ENCODE measurements at regions not wholly inside any gene's neighbourhood (a gene's known extent, or its start where the extent isn't known, plus 50 kb on each side); places are given as distances from the start of the nearest gene placed in this dataset.
"Not testable (repeated sequence)": the region's sequence is repeated elsewhere in the genome, so short reads cannot be mapped to it uniquely, and the experiment has no call there.

DNA sequence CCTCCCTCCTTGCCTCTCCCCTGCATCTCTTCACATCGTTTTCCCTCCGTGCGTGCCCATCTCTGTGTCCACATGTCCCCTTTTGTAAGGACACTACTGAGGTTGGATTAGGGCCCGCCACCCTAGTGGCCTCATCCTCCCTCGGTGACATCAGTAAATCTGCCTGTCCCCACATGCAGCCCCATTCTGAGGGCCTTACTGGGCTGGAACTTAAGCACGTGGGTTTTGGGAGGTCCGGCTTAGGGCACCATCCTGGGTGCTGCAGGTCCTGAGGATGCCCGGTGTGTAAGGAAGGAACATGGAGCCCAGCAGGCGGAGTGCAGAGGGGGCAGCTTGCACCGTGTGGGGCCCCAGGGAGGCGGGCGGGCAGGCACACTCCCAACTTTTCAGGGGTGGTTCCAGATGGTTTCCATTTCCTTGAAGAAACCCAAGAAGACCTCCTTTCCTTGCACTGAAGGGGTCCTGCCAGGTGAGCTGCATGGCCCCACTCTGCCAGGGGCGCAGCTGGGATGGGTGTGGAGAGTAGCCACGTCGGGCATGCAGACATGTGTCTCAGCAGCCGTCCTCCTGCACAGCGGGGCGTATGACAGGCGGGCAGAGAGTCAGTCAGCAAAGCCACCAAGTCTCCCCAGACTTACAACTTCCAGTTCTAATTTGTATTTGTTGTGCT, 329.9 kb downstream of the QKI start:
- DNase-seq: no peak

DNA sequence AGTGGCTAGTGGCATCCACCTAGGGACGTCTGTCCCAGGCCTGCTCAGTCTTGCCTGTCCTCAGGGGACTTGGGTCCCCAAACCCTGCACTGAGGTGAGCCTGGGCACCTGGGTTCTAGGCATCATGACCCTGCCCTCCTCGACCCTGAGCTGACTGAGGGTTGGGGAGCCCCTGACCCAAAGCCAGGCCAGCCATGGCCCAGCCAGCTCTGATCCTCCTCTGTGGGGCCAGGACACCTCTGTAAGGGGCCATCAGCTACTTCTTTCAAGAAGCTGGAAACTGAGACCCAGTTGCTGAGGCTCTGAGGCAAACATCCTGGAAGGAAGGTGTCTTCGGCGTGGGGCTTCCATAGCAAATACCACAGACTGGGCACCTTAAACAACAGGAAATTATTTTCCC, 329.3 kb downstream of the QKI start:
- DNase-seq: no peak

DNA sequence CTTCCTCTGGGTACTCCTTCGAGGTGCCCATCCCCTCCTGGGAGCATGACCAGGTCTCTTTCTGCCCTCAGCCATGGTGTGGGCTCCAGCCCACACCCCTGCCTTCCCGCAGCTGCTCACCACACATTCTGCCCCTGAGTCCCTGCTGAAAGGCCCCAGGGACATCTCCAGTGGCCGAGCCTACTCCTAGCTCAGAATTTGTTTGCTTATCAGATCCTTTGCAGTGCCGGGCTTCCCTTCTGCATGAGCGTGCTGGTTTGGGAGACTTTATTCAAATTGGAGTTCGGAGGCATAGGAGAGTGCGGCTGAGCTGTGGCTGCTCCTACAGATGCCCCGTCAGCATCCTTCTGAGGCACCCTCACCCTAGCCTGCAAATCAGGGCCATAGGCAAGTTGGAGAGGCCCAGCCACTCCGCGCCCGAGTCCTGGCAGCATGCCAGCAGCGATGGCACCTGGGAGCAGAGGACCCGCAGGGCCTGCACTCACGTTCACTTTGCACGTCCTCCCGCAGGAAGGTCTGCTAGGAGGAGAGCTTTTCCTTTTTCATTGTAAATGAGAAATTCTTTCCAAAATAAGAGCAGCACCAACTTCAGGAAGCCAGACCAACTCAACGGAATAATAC, 327.3 kb downstream of the QKI start:
- DNase-seq: no peak

DNA sequence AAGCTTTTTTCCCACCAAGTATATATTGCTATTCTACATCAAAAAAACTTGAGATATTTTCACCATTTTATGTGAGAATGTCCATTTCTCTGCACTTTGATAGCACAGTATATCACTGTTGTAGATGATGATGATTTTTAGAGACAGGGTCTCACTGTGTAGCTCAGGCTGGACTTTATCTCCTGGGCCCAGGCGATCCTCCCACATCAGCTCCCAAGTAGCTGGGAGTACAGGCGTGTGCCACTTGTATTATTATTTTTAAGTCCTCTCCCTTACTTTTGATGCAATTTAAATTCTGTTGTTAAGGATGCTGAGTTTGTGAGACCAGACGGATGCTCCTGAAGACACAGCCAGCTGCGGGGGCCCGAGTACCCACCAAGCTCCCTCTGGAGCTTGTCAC, 326.8 kb downstream of the QKI start:
- DNase-seq: no peak

DNA sequence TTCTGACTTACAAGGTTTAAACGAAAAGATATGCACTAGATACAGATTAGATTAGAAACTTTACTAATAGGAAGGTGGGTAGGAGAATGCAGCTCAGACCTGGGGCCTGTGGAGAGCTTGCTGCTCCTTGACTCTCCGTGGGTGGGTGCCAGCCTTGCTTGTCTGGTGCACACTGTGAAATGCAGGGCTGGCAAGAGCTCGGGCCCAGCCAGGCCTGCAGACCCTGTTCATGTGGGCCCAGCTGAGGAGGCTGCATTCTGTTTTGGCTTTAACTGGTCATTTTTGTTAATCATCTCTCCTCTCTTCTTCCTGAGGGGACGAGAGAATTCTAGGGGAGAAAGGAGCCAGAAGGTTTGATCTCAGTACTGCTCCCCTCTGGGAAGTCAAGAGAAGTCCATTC, 325.4 kb downstream of the QKI start:
- no peak for DNase-seq

DNA sequence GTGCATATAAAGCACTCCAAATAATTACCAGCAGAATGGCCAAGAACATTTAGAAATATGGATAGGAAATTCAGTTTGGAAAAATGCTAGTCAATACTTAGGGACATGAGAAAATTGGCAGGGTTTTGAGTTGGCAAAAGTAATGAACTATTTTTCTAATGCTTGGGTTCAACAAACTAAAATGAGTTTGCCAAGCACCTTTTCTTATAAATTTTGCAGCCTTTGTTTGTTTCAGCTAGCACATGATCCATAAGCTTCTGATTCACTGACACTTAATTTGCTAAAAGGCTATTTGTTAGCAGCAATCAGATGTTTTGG, 324.8 kb downstream of the QKI start:
- DNase-seq: no peak

DNA sequence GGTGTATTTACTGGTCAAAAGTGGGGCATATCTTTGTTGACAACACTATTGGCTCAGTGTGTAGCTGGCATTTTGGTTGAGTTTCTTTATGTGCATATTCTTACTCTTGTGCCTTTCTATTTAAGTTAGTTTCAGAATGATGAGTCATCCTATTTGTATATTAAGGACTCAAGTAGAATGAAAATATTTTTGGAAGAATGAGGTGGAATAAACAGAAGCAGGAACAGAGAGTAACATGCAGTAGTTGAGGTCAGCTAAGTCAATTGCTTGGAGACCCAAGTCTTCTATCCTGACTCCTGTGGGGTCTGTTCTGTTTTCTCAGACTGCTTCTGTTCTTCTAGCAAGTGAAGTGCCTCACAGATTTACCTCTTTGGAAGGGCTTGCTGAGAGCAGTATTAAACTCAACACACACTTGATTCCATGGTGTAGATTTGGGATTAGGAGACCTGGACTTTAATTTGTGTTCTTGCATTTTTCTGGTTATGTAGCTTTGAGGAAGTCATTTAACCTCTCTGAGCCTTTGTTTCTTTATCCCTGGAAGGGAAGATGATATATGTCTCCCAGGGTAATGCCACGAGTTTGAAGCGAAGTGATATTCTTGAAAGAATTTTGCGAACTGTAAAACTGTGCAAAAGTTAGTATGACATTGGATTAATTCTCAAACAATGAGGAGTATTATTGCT, 324.3 kb downstream of the QKI start:
- DNase-seq: no peak

DNA sequence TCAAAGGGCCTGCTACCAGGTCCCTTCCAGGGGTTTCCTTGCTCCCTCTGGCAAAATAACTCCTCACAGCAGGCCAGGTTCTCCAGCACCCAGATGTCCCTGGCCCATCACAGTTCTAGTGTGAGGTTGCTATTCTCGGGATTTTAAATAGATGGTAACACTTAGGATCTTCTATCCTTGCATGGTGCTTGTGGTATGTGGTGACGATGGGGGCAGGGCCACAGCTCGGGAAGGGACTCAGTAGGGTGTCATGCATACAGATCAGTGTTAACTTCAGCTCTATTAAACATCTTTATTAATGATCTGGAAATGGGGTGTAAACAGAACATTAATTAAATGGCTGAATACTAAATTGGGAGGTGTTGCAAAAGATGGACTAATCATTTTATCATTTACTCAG, 323.8 kb downstream of the QKI start:
- no peak for DNase-seq

DNA sequence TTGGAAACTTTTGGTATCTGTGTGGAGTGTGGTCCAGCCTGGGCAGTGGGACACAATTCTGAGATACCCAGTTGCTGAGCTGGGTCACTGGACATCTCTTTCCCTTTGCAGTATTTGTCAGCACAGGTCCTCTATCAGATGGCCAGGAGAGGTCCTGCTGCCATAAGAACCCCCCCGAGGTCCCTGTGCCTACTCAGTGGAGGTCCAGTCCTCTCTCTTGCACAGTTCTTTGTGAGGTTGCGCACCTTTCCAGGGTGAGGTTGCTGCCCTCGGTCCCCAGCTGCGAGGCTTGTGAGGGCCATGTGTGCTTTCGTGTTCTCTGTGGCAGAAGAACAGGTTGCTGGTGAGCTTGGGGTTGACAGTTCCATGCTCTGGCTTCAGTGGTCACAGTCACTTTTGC, 320.6 kb downstream of the QKI start:
- DNase-seq: no peak

DNA sequence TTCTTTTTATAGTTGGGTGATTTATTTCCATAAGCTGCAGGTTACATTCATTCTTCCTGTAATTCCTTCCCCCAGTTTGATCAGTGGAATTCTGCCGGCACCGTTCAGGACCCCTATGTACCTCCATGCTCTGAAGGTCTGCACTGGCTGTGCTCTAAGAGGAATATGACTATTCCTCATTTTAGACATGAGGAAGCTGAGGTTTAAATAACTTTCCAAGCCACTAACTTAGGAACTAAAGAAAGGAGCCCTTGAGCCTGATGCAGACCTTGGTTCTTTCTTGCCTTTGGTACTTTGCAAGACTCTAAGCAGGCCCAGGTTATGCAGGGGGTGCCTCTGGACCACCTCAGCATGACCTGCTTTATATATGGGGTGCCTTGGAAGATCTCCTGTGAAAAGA, 318.5 kb downstream of the QKI start:
- no peak for DNase-seq

DNA sequence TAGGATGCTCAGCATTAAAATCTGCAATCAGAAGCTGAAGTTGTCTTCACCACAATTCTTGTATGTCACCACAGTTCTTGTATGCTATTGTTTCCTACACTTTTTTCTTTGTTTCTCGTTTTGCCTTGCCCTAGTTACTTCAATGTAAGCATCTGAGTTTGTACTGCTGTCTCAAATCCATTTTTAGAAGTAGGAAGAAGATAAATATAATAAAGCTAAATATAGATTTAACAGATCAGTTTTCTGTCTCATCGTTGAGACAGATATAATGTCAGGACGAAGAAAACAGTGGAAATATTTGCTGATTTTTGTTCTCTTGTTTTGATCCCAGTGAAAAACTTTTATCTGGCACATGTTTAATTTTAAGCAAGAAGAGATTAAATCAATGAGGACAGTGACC, 318.0 kb downstream of the QKI start:
- DNase-seq: no peak

DNA sequence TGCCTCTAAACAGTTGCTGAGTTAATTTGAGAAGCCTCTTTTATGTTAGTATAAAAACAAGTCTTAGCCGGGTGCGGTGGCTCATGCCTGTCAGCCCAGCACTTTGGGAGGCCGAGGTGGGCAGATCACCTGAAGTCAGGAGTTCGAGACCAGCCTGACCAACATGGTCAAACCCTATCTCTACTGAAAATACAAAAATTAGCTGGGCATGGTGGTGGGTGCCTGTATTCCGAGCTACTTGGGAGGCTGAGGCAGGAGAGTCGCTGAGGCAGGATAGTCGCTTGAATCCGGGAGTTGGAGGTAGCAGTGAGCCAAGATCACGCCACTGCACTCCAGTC, 317.5 kb downstream of the QKI start:
- not testable (repeated sequence) for DNase-seq

DNA sequence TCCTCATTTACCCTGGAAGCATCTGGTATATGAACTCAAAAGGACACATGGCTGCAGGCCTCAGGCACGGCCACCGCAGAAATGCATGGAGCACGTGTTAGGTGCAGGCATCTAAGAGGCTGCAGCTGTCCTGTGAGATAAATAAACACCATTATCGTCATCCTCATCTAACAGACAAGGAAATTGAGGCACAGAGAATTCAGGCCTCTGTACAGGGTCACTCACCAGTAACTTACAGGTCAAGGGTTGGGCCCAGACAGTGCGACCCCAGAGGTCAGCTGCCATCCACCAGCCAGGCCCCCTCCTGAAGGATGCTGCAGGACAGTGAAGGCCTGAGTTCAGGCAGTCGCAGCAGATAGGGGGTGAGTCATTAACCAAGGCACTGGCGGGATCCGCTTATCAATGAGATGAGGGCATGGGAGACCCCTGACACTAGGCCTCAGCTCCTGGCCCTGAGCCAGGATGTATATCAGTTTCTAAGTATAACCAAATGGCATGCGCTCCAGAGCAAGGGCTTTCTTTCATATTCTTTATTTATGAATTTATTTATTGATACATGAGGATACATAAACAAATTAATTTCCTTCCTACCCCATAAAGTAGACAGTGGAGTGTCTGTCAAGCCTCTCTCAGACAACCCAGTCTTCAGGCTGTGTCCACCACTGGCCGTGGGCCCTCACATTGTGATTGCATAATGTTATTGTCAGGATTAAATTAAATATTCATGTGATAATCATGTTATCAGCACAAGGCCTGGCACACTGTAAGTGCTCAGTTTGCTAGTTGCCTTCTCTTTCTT, 316.9 kb downstream of the QKI start:
- no peak for DNase-seq

DNA sequence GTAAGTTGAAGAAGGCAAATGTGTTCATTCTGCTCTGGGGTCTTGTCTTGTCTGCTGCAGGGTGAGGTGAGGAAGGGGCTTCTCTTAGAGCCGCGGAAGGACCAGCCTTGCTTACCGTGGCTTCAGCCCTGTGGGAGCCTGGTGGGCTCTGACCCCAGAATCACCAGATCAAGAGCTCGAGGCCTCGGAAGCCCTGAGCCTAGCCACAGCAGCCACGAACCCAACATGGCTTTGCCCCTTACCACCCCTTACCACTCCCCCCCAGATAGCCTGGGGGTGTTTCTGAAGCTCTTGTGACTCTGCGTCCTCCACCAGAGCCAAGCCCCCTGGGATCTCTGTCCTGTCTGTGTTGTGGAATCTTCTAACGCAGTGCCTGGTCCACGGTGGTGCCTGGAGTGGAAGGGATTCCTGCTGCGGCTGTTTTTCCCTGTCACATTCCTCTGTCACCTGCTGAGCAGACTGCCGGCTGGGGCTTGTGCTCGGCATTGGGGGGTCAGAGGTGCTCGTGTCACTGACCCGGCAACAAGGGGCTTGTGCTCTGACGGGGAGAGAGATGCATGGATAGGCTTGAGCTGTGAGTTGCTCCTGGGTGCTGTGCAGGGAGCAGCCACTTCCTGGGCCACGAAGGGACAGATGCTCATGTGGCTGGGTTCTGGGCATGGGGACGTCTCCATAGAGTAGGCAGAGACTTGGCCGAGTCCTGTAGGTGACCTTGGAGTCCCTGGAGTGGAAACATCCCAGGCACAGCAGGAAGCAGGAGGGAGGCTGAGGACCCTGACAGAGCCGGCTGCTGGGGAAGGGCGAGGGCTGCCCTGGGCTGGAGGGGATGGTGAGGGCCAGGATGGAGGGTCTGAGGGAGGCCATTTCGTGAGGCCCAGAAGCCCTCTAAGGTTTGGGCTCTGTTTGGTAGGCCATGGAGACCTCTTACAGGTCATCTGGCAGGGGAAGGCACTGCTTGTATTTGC, 316.0 kb downstream of the QKI start:
- DNase-seq: no peak

DNA sequence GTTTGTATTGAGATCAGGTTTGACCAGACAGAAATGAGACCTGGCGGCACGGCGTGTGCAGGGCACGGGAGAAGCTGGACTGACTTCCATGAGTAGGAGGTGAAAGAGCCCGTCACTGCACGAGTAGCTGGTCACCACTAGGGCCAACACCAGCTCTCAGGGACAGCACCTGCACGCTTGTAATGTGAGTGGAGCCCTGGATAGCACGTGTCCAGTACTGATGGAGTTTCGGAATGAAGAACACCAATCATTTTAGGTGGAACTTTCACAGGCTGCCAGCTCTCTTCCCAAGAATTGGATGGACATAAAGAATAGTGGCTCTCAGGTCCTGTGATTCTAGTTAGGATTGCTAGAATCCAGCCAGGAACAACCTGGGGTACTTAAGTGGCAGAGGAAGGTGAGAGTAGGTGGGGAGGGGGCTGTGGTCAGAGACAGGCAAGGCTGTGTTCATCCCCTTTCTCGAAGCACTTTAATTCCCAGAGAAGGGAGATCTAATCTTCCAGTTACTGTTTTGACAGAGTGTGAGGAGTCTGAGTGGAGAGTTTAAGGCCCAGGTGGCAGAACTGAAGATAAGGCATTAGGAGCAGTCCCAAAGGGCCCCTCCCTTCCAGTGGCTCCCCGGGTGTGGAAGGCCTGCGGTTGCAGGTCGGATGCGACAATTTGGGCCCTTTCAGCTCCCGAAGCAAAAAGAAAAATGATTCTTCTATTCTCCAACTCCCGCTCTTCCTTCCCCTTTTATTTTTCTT, 314.8 kb downstream of the QKI start:
- DNase-seq: no peak

DNA sequence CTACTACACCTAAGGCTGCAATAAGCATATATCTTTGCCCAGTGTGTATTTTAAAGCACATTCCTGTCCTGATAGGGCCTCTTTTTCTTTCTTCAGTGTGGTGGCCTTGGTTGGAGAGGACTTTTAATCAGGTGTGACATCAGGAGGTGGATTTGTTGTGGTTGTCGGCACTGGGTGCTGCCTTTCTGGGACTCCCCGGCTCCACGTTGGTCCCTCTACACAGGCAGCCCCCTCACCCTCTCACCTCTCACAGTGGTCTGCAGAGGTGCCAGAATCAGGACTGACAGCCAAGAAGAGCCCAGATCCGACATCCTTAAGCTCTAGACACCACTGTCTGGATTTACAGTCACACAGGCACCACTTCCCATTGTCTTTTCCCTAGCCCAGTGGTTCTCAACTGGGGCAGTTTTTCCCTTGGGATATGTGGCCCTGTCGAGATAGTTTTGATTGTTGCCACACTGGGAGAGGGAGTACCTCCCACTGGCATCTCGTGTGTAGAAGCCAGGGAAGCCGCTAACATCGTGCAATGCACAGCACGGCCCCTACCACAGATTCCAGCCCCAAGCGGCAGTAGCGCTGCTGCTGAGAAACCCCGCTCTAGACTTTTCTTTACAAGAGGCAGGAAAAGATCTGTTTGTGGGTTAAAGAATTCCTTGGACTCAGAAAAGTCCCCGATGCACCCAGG, 314.1 kb downstream of the QKI start:
- DNase-seq: no peak

DNA sequence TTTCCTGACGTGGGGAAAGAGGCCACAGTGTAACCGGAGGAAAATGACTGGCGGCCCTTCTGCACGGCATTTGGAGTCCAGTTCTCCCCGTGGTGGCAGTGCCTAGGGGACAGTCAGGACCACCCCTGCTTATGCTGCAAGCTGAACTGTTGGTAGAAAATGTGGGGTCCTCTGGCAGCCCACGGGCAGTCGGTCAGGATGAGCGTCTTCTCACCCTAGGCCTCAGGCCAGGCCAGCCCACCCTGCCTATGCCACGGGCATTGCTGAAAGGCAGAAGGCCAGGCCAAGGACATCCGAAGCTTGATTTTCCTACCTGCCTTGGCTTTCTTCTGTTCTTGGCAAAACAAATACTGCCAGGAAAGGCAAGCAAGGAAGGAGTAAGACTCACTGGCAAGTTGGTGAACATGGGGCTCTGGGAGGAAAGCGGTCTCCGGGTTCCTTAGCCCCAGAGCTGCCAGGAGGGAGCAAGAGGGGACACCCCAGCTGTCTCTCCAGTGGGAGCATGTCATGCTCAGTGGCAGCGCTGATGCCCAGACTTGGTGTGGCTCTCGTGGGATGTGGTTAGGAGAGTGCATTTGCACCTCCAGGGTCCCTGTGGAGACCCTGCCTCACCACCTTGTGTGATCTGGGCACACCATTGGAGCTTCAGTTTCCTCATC, 311.6 kb downstream of the QKI start:
- no peak for DNase-seq

DNA sequence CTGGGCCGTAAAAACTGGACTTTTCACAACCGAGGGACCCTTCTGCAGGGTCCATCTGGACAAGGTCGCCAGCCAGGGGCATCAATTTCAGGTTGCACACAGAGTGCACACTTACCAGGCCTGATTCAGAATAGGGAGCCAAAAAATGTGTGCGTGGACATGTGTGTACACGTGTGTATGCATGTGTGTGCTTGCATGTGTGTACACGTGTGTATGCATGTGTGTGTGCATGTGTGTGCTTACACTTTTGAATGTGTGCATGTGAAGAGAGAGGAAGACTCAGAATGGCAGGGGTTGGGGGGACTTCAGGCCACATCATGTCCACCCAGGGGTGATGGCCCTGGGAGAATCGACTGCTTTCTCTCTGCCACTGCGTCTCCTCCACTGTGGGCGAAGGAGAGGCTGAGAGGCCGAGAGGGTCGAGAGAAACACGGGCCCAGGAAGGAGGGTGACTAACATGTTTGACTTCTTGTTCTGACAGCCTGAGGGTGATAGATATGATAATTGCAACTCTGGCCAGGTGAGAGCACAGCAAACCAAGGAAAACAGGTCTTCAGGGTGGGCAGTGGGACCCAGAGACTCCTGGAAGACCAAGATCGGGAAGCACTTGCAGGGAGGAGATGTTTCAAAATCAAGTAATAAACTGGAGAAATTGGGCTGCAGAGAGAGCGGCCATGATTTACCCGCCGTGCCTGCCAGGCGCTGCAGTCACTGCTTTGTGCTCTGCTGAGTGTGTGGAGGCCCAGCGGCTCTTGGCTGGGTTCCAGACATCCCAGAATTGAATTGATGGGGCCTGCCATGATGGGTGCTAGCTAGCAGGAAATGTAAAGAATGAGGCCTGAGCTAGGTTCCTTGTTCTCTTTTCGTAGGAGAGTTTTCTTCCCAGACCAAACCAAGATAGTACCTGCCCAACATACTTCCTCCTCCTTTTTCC, 310.8 kb downstream of the QKI start:
- DNase-seq: no peak

DNA sequence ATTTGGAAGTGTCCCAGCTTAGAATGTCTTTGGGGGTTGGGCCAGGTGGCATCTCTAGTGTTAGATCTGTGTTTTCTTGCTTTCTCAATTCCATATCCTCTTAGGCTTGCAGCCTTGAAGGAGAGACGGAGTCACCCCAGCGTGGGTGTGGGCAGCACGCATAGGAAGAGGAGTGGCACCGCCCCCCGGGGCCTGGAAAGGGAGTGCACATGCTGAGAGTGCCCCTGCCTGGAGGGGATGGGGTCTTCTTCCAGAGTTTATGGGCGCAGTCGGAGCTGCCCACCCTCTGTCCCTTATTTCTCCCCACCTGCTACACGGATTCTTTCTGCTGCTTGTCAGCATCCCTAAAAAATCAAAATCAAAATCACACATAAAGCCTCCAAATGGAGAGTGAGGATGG, 309.7 kb downstream of the QKI start:
- DNase-seq: no peak

DNA sequence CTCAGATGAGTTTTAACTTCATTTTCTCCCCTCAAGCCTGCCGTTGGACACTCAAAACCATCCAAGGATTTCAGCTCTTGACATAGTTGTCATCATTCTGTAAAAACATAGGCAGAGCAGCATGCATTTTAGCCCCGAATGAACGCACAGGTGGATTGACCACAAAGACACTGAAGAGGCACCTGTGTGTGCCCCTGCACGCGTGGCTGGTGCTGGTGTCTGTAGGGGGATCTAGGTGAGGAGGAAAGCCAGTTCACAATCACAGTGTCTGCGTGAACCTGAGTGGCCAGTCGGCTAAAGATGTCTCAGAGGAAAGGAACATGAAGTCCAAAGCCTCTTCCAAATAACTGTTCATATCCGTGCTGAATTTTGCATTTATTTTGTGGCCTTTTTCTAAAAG, 309.2 kb downstream of the QKI start:
- DNase-seq: no peak

All from SHP77 treated with DMSO at 0.1 percent for 48 hours (cell line).